K562 (cell line): ENCODE measurements at regions not wholly inside any gene's neighbourhood (a gene's known extent, or its start where the extent isn't known, plus 50 kb on each side); places are given as distances from the start of the nearest gene placed in this dataset.

ENCODE experiments used
- ATAC-seq: fragments of 200-7000 bp; cut with Tn5 transposase; 3 replicates; pipeline ENCODE4 v1.9.1; 2020; ENCODE audit warnings: moderate library complexity
- BruUV-seq: library from RNA; stranded (reverse); fragments of 400-500 nt; replicated peaks from 2 replicates; lab custom pipeline; 2021; lab: Mats Ljungman, UMichigan
- CTCF ChIA-PET: fragments of 300-600 bp; formaldehyde crosslinking; extraction: SDS; loops from one replicate; lab custom pipeline; 2021; ENCODE audit warnings: low intra/inter-chr PET ratio; lab: Yijun Ruan, JAX
- POLR2A ChIA-PET: fragments of 300-600, 350-650 bp; sonication (Branson Sonifier 250); formaldehyde crosslinking; extraction: SDS; loops from one replicate; lab custom pipeline; 2021; ENCODE audit warnings: antibody characterized with exemption, inconsistent platforms; lab: Yijun Ruan, JAX
- DNase-seq, 4 experiments: peaks; one replicate each; pipeline versions ENCODE4 v3.0.0 to v3.0.0-alpha.2; 2011 to 2018; ENCODE audit warnings: low spot score in 3 of 4, mixed read lengths in 3 of 4; ENCODE audit errors: extremely low read depth in 1 of 4
- FAIRE-seq: peaks from 2 replicates; lab custom pipeline; 2011; peaks lifted over from hg19 to GRCh38; lab: Jason Lieb, UNC
- H2AFZ ChIP-seq: 2 replicates; pipeline ENCODE4 v1.6.0; 2011; ENCODE audit warnings: low read depth, low read length, control low read depth, inconsistent platforms
- H3K27ac ChIP-seq: fragments of 200-600 bp; 3 replicates; pipeline ENCODE4 v1.8.0; 2011; ENCODE audit warnings: low read depth, mild to moderate bottlenecking, control low read depth, inconsistent platforms, low read length, moderate library complexity, mixed read lengths; ENCODE audit errors: extremely low read depth
- H3K27me3 ChIP-seq, 2 experiments: fragments of 300-600 bp in 1 of 2; 2 replicates in 1 of 2; 3 replicates in 1 of 2; pipeline versions ENCODE4 v1.6.0 to v1.8.0; 2011; ENCODE audit warnings: inconsistent platforms in 2 of 2, low read length in 2 of 2, mild to moderate bottlenecking in 1 of 2, mixed read lengths in 1 of 2, moderate library complexity in 1 of 2; ENCODE audit not compliant: control insufficient read depth in 2 of 2, insufficient read depth in 2 of 2
- H3K36me3 ChIP-seq: fragments of 300-600 bp; 3 replicates; pipeline ENCODE4 v1.8.0; 2011; ENCODE audit warnings: mild to moderate bottlenecking, low read length, inconsistent platforms; ENCODE audit not compliant: control insufficient read depth, insufficient read depth
- H3K4me1 ChIP-seq, 2 experiments: fragments of 200-600 bp in 1 of 2; replicated peaks in 1 of 2; 2 replicates in 1 of 2; 3 replicates in 1 of 2; pipeline versions ENCODE4 v1.5.1 to v1.8.0; 2011; ENCODE audit warnings: inconsistent platforms in 2 of 2, low read length in 2 of 2, mild to moderate bottlenecking in 1 of 2, mixed read lengths in 1 of 2, moderate library complexity in 1 of 2; ENCODE audit not compliant: control insufficient read depth in 2 of 2, insufficient read depth in 2 of 2
- H3K4me2 ChIP-seq: 2 replicates; pipeline ENCODE4 v1.6.1; 2011; ENCODE audit warnings: low read length, control low read depth, inconsistent platforms, mixed read lengths; ENCODE audit not compliant: insufficient read depth
- H3K4me3 ChIP-seq: fragments of 200-600 bp; sonication (generic), shearing (Covaris generic); 2 replicates; pipeline ENCODE4 v1.5.1; 2016; ENCODE audit warnings: control low read depth, inconsistent platforms
- H3K79me2 ChIP-seq: fragments of 200-600 bp; 3 replicates; pipeline ENCODE4 v1.8.0; 2011; ENCODE audit warnings: low read length, inconsistent platforms; ENCODE audit not compliant: control insufficient read depth, insufficient read depth
- H3K9ac ChIP-seq, 2 experiments: 2 replicates each; pipeline versions ENCODE4 v1.6.0 to v1.6.1; 2011; ENCODE audit warnings: low read depth in 2 of 2, low read length in 2 of 2, control low read depth in 1 of 2, inconsistent platforms in 1 of 2, mild to moderate bottlenecking in 1 of 2, mixed read lengths in 1 of 2; ENCODE audit not compliant: insufficient read depth in 1 of 2
- H3K9me1 ChIP-seq: one replicate; pipeline ENCODE4 v1.6.0; 2011; ENCODE audit warnings: inconsistent platforms, mild to moderate bottlenecking, low read length, moderate library complexity; ENCODE audit not compliant: control insufficient read depth, insufficient read depth
- H3K9me3 ChIP-seq: replicated peaks from 2 replicates; pipeline ENCODE4 v1.5.1; 2011; ENCODE audit warnings: low read depth, low read length, inconsistent platforms; ENCODE audit not compliant: control insufficient read depth, insufficient read depth
- H4K20me1 ChIP-seq: replicated peaks from 2 replicates; pipeline ENCODE4 v1.6.1; 2011; ENCODE audit warnings: low read length, inconsistent platforms, mixed read lengths; ENCODE audit not compliant: control insufficient read depth, insufficient read depth
- CBX8 ChIP-seq: fragments of 200-600 bp; sonication (generic); IDR thresholded peaks from 2 replicates; pipeline ENCODE4 v1.6.1; 2012; ENCODE audit warnings: borderline replicate concordance, mixed run types, low read depth, mild to moderate bottlenecking, moderate library complexity, mixed read lengths, low read length, control low read depth, inconsistent platforms; ENCODE audit not compliant: poor library complexity, severe bottlenecking; ENCODE audit errors: extremely low read depth
- E2F5 ChIP-seq: sonication (generic); formaldehyde crosslinking; IDR thresholded peaks from 2 replicates; pipeline ENCODE4 v1.8.0; 2022; ENCODE audit warnings: mild to moderate bottlenecking, missing genetic modification reagents
- IRF1 ChIP-seq: sonication (generic); formaldehyde crosslinking; IDR thresholded peaks from 2 replicates; pipeline ENCODE4 v1.8.0; 2022; ENCODE audit warnings: missing genetic modification reagents, mild to moderate bottlenecking, borderline replicate concordance
- IRF2 ChIP-seq: sonication (generic); formaldehyde crosslinking; IDR thresholded peaks from 2 replicates; pipeline ENCODE4 v1.8.1; 2022; ENCODE audit warnings: mild to moderate bottlenecking, missing genetic modification reagents
- NCOR1 ChIP-seq: fragments of 450-650 bp; IDR thresholded peaks from 2 replicates; pipeline ENCODE4 v1.6.1; 2016; ENCODE audit warnings: mild to moderate bottlenecking, moderate library complexity
- NELFE ChIP-seq: IDR thresholded peaks from 2 replicates; pipeline ENCODE4 v1.6.1; 2011; ENCODE audit warnings: mild to moderate bottlenecking; ENCODE audit not compliant: insufficient read depth, insufficient read length
- PKNOX1 ChIP-seq: fragments of 450-650 bp; IDR thresholded peaks from 2 replicates; pipeline ENCODE4 v1.6.1; 2016
- RBFOX2 ChIP-seq: fragments of 200-400 bp; formaldehyde crosslinking; IDR thresholded peaks from 2 replicates; pipeline ENCODE4 v1.6.1; 2017; ENCODE audit warnings: low read depth, mild to moderate bottlenecking, low read length, moderate library complexity
- SRSF3 ChIP-seq: fragments of 200-400 bp; formaldehyde crosslinking; IDR thresholded peaks from 2 replicates; pipeline ENCODE4 v1.6.1; 2016; ENCODE audit warnings: mild to moderate bottlenecking, low read length, moderate library complexity; ENCODE audit not compliant: insufficient read depth
- ZKSCAN8 ChIP-seq: fragments of 200-800 bp; sonication (Bioruptor generic); IDR thresholded peaks from 2 replicates; pipeline ENCODE4 v1.6.1; 2016; ENCODE audit warnings: missing genetic modification characterization, missing compliant biosample characterization
- ZNF699 ChIP-seq: fragments of 250-450 bp; sonication (Bioruptor Pico); IDR thresholded peaks from 2 replicates; pipeline ENCODE4 v1.8.0; 2021; ENCODE audit warnings: mild to moderate bottlenecking, moderate library complexity; ENCODE audit not compliant: insufficient replicate concordance
- WGBS: fragments of 100-300 bp; shearing (Covaris generic); methylation state at CpG from one replicate; pipeline ENCODE4 v1.1.6; 2016; ENCODE audit warnings: low coverage, mixed read lengths; ENCODE audit not compliant: insufficient coverage; ENCODE audit errors: missing lambda C conversion rate; 5-methylcytosine and 5-hydroxymethylcytosine counted together
- in situ Hi-C: fragments of 300-500 bp; cut with MboI; formaldehyde crosslinking; loops from 4 replicates; pipeline ENCODE4 v1.15.0; 2018; ENCODE audit warnings: inconsistent platforms, mixed read lengths
- intact Hi-C: fragments of 100-400 bp; cut with micrococcal nuclease; formaldehyde crosslinking; loops from 2 replicates; pipeline ENCODE4 v1.14.2; 2022

DNA sequence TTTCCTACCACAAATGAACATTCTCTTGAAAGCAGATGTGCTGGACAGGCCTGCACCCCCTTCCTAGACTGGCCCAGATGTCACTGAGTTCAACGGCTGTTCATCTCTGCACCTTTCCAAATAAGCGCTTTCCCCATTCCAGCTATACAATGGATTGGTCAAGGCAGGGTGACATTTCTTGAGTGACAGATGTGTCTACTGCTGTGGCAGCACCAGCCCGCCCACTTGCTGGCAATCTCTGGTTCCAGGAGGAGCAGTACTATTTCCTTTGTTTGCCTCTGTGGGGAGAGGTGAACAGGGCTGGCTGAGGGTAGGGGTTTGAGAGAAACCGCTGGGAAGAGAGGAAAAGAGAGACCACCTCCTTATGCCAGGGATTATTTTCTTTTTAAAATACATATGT, 269.5 kb upstream of the POU3F3 start:
- Histone ChIP-seq H3K9me1 (no peaks in the 10 kb centered on the region), H3K4me2 (no peak overlapping the region), H3K27me3 (no peaks in the 10 kb centered on the region), H3K9me3 (no peaks in the 10 kb centered on the region), H3K79me2 (no peaks in the 10 kb centered on the region), H3K4me3 (no peak overlapping the region), H3K4me1 (no peaks in the 10 kb centered on the region), H4K20me1 (no peaks in the 10 kb centered on the region), H3K9ac (no peak overlapping the region)
- ChIA-PET POLR2A (no interaction called here), CTCF (no interaction called here)
- intact Hi-C loops: no loop called here
- BruUV-seq: no TSS peak
- WGBS: 0% methylated on average over 4 of the region's 4 CpGs
- ATAC-seq: no peak
- no peak for DNase-seq
- FAIRE-seq: no peak
- in situ Hi-C loops: no loop called here
- TF ChIP-seq NCOR1 (no peak), PKNOX1 (0 out of 2 replicates have a peak, but pooled peaks have one; percentile 29)
- TF ChIP-seq, all 486 proteins: peak for 1
- Histone ChIP-seq H3K36me3 (no peaks in the 10 kb centered on the region), H2AFZ (no peak overlapping the region), H3K27ac (no peak overlapping the region)

DNA sequence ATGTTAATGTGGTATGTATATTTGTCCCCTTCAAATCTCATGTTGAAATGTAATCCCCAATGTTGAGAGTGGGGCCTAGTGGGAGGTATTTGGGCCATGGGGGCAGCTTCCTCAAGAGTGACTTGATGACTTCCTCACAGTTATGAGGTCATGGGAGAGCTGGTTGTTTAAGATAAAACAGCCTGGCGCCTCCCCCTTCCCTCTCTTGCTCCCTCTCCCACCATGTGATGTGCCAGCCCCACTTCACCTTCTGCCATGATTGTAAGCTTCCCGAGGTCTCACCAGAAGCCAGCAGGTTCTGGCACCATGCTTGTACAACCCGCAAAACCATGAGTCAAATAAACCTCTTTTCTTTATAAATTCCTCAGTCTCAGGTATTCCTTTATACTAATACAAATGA, 258.3 kb upstream of the POU3F3 start:
- H3K4me1 ChIP-seq: no peaks in the 10 kb centered on the region
- H3K4me2 ChIP-seq: no peak overlapping the region
- H3K9me3 ChIP-seq: no peaks in the 10 kb centered on the region
- BruUV-seq: no TSS peak
- H2AFZ ChIP-seq: no peak overlapping the region
- no peaks in the 10 kb centered on the region for H3K27me3 ChIP-seq
- H3K36me3 ChIP-seq: no peaks in the 10 kb centered on the region
- in situ Hi-C loops: no loop called here
- CTCF ChIA-PET: no interaction called here
- no peaks in the 10 kb centered on the region for H4K20me1 ChIP-seq
- no peak overlapping the region for H3K4me3 ChIP-seq
- intact Hi-C loops: no loop called here
- no peaks in the 10 kb centered on the region for H3K9me1 ChIP-seq
- WGBS: 0% methylated on average over 3 of the region's 3 CpGs
- no peak overlapping the region for H3K27ac ChIP-seq
- POLR2A ChIA-PET: no interaction called here
- ATAC-seq: no peak
- no peak for TF ChIP-seq SRSF3
- no peak for TF ChIP-seq CBX8
- TF ChIP-seq NELFE: no peak
- TF ChIP-seq IRF1 (CRISPR knock-in tag): no peak
- no peak for TF ChIP-seq RBFOX2
- TF ChIP-seq ZNF699 (CRISPR knock-in tag): no peak
- no peak for TF ChIP-seq IRF2
- no peak for TF ChIP-seq ZKSCAN8
- no peak for TF ChIP-seq E2F5 (CRISPR knock-in tag)
- TF ChIP-seq, all 486 proteins: peak for 0
- FAIRE-seq (no peak), DNase-seq (peak in 1 of 4 experiments; percentile 1)
- no peaks in the 10 kb centered on the region for H3K79me2 ChIP-seq
- H3K9ac ChIP-seq: no peak overlapping the region
